Activated CD4-positive, alpha-beta T cell treated with anti-CD3 and anti-CD28 coated beads, Interleukin-2, Interleukin-4, amounts not matched to agents 100 ng/mL and 50 ng/mL, durations not matched to agents 16 hours and 8 hours (primary cell): ENCODE measurements at regions not wholly inside any gene's neighbourhood (a gene's known extent, or its start where the extent isn't known, plus 50 kb on each side); places are given as distances from the start of the nearest gene placed in this dataset.
"Not testable (repeated sequence)": the region's sequence is repeated elsewhere in the genome, so short reads cannot be mapped to it uniquely, and the experiment has no call there.

Source experiments
- DNase-seq: peaks from one replicate; pipeline ENCODE4 v3.0.0-alpha.2; 2020; ENCODE audit warnings: low spot score

DNA sequence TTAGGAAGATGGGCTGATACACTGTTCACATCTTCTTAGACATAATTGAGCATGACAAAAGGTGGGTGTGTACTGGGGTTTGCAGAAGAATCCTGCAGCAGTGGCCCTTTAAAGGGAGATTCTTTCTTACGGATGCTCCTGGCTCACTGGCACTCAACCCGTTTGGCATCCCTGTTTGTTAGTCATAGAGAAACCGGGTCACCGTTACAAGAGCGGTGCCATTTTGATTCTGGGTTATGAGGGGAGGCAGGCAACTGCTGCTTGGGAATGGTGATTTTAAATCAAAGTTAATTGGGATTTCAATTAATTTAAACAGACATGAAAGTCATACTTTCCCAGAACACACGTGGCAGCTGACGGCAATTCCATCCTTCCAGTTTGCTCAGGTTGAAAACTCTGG lies 245.8 kb downstream of the AACS start:
- DNase-seq: no peak

DNA sequence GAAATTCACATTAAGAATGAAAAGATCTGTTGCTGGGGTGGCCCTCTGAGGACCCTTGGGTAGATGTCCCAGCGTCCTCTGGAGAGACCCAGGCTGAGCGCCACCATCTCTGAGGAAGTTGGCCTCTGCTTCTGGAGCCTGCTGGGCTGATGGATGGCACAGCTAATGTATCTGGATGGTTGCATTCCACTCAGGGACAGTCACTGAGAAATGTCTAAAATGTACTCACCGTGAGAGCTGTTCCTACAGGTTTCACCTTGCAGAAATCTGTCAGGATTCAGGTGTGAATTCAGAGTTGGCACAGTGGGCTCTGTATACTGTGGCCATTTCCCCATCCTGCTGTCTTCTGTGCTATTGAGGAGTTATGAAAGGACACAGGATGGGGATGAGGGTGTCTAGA lies 247.2 kb downstream of the AACS start:
- DNase-seq: no peak

DNA sequence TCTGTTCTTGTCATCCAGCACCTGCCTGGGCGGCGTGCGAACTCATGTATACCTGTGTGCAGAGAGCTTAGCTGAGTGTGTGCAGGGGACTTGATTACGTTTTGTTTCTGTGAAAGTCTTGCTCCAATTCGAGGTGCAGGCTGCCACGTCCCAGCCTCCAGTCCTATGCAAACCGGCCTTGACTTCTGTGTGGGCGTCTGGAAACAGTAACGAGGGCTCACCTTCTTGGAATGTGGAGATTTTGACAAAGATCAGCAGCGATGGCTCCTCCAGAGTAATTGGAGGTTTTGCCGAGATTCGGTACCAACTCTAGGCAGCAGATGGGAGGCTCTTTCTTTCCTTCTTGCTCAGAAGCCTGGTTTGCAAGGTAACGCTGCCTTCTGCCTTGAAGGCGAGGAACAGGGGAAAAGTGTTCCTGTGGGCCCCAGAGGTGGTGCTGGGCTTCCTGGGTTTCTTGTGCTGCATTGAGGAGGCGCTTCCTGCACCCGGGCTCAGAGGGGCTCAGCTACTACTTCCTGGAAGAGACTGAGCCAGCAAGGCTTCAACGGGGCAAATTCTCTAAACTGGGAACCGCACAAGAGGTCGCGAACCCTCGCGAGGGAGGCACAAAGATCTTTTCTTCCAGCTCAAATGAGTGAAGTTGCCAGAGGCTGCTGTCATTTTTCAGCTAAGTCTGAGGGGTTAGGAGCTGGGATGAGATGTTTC lies 249.0 kb downstream of the AACS start:
- no peak for DNase-seq

DNA sequence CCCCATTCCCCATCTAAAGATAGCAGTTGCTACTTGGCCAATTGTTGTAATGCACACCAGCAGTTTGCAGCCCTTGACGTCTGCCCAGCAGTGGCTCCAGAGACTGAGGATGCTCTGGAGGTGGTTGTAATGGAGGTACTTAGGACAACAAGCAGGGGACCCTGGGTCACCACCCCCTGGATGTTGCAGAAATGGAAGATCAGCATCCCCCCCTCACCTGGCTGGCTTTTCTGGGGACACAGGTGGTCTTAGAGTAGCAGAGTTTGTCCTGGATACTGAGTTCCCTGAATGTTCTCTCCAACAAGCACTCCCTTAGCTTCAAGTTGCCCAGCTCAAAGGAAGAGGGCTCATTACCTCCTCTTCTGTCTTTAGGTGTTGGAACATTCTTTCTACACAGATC lies 250.5 kb downstream of the AACS start:
- DNase-seq: no peak

DNA sequence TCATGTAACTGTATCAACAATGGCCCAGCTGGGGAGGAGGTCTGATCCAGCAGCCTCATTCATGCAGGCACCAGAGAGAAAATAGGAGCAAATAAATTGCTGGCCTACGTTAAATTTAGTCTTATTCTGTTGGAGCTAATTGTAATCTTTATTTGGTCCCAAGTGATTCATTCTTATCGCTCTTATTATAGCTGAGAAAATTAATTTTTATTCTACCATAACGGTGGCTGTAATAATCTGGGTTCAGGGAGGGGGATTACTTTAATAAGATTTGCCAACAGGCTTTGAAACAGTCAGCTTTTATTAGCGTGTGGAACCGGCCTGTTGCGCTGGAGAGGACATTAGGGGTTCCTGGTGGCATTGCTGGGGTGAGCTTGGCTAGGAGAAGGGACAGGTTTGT lies 254.9 kb downstream of the AACS start:
- DNase-seq: no peak

DNA sequence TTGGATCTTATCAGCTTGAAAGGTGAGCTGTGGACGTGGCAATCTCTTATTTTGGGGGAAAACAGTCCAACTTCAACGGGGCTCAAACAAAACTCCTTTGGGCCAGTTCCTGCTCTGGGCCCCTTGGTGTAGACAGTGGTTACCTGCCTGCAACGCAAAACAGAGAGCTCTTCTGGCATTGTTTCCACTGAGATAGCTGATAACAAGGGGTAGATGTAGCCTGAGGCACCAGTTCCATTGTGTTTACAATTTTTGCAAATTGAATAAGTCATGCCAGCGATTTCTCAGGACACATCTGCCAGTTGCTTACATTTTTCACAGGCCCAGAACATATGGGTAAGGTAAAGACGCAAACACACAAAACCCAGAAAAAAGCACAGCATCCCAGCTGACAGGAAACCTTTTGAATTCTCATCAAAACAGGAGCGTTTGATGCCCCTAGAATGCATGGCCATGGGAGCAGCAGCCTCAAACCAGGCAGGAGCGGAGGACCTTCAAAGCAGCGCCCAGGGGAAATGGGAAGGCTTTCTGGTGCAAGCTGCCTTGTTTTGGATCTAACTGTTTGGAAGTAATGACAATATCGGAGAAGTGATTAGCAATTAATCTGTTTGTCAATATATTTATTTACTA lies 259.7 kb downstream of the AACS start:
- DNase-seq: no peak

DNA sequence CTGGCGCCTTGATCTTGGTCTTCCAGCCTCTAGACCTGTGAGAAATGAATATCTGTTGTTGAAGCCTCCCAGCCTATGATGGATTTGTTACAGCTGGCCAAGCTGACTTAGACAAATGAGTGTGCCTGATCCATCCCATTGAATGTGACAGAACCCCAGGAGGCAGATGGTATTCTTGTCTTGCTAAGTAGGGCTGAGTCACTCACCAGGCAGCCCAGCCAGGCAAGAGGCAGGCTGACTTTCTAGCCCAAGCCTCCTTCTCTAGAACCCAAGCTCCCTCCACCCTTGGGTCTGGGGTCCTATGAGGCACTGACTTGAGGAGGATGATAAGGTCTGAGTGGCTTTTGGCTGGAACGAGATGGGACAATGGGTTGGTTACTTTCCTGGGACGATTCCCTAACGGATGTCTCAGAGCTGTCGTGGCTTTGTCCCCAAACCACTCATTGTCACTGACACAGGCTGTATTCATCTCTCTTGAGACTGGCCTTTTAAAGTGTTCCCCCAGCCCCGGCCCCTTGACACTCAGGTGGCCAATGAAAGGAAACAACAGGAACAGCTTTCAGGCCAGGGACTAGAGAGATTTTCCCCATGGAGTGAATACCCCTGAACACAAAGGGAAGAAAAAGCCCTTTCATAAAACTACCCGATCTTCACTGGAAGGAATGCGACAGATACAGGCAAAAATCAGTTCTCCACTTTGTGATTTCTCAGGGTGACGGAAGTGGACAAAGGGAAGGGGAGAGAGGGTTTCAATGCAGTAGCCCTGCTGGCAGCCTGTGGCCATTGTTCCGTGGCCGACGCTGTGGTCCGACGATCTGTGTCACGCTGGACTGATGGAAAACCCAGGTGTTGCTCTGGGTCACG lies 264.2 kb downstream of the AACS start:
- DNase-seq: no peak

DNA sequence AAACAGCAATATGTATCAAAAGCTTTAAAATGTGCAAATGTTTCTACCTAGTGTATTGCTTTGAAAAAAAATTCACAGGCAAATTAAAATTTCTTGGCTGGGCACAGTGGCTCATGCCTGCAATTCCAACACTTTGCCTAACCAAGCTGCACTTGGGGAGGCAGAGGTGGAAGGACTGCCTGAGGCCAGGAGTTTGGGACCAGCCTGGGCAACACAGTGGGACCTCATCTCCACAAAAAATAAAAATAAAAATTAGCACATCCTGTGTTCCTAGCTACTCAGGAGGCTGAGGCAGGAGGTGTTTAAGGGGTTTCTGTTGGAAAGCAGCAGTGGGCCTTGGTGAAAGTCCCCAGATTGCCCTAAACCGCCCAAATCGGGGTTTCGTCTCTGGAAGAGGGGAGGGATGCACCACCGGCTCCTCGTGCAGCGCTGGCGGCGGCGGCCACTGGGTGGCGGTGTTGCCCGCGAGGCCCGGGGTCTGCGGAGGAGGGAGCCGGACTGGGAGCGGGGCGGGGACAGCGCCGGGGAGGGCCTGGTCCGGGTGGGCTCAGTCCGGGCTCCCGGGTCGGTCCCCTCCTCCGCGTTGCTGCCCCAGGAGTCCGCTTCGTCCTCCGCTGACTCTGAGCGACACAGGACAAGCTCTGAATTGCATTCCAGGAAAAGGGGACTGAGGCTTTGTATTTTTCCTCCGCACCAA lies 265.6 kb downstream of the AACS start:
- peak; percentile 58 for DNase-seq

DNA sequence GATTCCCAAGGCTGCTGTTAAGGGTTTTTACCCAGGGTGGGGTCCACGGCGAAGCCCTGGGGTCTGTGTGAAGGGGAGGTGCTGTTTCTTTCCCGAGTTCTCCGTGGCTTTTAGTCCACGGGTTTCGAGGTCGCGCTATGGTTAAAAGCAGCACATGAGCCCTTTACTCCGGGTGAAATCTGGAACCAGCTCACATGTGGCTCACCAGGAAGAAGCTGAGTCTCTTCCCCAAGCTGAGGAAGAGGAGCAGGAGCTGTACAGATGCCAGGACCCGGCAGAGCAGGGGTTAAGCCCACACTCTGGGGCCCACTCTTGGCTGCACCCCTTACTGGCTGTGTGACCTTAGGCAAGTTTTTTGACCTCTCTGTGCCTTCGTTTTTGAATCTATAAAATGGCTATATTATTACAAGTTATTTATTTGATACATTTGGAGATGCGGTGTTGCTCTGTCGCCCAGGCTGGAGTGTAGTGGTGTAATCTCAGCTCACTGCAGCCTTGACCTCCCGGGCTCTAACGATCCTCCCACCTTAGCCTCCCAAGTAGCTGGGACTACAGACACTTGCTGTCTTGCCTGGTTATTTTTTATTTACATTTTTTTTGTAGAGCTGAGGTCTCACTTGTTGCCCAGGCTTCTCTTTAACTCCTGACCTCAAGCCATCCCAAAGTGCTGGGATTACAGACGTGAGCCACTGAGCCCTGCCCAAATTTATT lies 266.3 kb downstream of the AACS start:
- no peak for DNase-seq

DNA sequence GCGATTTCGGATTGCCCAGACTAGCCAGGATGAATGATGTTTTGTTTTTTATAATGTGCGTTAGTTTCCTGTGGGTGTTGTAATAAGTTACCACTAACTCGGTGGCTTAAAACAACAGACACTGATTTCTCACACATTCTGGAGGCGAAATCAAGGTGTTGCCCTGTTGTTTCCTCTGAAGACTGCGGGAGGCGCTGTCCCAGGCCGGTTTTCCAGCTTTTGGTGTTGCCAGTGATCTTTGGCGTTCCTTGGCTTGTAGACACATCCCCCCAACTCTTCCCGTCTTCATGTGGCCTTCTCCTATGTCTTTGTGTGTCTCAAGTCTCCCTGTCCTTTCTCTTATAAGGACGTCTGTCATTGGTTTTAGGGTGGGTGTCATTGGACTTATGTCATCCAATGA lies 267.7 kb downstream of the AACS start:
- DNase-seq: no peak

DNA sequence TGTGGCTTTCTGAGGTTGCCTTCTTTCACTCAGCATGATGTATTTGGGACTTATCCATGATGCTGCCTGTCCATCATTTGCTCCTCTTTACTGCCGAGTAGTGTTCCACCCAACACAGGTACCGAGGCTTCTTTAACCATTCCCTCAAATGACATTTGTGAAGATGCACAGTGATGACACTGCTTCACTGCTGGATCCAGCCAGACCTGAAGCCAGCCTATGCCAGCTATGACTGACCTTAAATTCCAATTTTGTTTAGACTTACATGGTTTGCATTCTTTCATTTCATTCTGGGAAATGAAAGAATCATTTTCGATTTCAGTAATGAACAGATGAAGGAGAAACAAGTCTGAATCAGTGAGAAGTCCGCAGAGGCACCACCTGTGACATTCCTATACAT lies 271.0 kb downstream of the AACS start:
- no peak for DNase-seq

DNA sequence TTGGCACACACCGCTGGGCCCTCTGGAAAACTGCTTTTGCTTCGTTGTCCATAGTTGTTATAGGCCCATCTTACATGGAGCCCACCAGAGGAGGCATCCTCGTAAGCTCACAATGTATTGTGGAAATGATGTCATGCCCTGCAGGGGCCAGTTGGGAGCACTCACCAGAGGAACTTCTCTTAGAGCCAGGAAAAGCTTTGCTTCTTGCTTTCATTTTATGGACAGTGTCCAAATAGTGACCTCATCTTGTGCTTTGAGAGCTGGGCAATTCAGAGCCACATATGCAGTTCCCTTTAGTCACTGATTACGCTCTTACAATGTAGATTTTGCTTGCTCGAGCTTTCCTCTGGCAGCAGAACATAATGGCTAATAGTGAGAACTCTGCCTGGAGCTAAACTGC lies 275.6 kb downstream of the AACS start:
- no peak for DNase-seq

DNA sequence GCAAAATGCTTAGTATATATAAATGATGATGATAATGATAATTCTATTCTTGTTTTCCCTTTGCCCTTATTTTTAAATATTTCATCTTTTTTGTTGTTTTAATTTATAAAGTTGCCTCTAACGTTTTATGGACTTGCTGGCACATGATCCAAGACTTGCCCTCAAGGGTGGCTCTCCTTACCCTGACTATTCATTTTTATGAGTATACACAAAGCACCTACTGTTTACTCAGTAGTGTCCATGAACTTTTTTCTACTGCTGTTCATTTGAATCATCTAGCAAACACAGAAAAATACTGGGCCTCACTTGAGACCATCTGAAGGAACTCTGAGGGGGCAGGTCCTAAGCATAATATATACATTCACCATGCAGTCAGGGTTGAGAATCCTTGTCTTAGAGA lies 276.2 kb downstream of the AACS start:
- DNase-seq: no peak

DNA sequence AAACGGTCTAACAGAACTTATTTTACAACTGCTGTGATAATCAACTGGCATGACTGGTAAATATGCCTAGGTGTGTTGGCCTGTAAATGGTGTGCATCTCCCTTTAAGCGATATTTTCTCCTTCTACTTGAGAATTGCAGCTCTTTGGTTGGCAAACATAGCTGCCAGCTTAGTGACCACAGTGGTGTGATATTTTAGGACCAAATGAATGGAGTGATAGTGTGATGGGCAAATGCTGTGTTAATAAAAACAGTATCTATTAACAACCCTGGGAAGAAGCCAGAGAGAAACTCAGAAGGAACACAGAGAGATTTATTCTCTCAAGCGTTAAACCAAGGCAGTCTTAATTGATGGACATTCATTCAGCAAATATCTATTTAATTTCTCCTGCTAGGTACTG lies 278.4 kb downstream of the AACS start:
- DNase-seq: no peak

DNA sequence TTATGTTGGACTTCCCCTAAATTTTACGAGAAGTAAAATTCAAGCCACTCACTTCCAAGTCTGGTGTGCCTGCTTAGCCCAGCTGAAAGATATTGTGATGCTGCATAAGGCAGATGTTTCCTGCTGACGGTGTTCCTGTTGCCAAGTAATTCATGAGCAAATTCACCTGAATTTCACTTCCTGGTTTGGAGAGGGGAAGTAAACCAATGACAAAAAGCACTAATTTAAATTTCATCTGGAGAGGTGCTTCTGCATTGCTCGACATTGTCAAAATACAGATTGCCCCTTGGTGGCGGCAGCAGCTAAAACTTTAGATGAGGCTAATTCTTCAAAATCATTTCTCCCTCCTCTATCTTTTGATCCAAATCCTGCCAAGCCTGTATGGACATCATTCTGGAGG lies 281.1 kb downstream of the AACS start:
- DNase-seq: no peak

DNA sequence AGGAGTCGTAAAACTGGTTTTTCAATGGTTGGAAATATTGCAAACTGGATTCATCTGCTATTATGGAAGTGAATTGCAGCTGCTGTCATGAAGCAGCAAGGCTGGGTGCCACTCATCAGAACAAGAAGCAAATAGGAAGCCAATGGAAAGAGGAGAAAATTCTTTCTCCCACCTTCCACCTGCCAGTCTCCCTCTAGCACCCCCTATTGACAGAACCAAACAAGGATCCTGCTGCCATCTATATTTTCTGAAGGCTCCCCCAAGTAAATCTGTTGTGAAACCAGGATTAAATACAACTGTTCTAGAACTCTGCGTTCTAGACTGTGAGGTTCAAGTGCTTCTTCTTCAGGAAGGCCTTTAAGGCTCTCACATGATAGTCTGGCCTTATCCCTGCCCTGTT lies 286.6 kb downstream of the AACS start:
- no peak for DNase-seq

DNA sequence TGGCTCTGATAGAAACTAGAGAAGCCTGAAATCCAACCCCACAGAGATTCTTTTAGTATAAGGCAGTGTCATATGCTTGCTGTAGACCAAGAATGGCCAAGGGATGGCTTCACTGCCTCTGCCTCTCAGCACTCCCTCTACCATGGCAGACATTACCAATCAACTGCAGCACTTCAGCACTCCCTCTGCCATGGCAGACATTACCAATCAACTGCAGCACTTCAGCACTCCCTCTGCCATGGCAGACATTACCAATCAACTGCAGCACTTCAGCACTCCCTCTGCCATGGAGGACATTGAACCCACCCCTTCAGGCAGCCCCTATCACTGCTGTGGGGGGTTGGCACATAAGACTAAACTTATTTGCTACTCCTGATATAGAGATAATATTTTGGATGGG lies 287.8 kb downstream of the AACS start:
- not testable (repeated sequence) for DNase-seq

DNA sequence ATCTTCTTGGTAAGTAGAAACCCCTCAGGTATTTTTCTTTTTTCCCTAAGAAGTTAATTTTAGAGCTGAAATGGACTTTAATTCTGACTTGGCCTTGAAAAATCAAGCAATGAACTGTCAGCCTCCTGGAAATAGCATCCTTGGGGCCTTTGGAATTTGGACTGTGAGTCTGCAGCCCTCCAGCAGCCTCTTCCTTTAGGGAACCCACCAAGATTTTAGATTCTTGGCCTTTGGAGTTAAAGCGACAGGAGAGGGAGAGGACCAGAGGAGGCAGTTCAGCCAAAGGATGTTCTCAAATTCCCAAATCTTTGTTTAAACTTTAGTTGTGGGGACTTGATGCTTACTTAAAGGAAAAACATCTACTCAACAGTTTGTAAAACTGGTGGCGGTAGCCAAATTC lies 288.6 kb downstream of the AACS start:
- no peak for DNase-seq

DNA sequence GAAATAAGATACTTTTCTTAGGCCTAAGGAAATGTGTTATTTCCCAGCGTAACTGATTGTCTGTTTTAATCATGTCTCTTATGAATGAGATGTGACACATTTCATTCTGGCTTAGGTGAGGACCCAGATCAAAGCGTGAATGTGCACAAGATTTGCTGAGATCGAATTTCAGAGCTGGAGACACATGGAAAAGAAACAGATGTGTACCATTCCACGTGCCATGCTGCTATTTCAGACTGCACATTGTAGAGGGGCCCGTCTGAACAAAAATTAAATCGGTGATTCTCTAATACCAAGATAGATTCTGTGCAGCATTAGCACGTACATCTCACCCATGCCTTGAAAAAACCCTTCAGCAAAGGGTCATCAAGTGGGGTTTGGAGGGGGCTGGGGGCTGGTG lies 290.4 kb downstream of the AACS start:
- no peak for DNase-seq

DNA sequence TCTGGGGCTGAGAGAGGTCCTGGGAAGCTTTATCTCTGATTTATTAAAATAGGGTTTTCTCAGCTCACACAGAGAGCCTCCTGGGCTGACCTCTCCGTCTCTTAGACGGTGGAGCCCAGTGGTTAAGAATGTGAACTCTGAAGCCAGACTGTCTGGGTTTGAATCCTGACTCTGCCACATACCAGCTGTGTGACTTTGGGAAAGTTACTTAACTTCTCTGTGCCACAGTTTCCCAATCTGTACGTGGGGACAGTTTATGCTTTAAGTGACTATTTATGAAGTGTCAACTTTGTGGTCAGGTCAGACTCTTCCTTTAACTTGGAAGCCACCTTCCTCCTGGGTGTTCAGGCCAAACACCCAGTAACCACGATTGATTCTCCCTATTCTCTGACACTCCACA lies 290.9 kb downstream of the AACS start:
- no peak for DNase-seq

DNA sequence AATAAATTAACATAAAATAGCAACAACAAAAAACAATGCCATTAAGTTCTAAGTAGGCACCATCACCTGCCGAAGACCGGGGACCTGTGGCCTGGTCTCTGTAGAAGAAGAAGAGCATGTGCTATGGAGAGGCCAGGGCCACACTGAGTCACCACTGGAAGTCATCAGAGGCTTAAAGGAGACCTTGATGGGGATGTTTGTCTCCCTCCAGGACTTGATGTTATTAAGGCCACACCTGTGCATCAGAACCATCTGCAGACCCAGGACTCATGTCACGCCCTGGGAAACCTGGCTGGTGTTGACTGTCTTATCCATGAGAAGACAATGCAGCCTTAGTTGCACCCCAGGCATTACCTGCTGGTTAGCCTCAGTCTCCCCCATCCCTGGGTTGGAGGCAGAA lies 292.3 kb downstream of the AACS start:
- DNase-seq: no peak

DNA sequence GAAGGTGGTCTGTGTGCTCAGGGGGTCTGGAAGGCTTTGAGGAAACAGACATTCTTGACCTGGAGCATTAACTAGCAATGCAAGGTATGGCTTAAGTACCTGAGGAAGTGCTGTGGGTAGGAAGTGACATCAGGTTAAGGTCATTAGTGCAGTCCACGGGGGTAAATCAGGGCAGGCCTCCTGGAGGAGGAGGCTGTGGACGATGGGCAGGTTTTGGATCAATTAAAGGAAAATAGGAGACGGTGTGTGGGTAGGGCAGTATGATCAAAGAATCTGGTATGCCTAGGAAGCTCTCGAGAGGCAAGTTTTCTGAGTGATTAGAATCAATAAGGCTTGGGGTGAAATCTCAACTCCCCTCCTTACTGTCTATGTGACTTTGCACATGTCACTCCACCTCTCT lies 295.3 kb downstream of the AACS start:
- DNase-seq: no peak
